GM18870 (cell line): ENCODE measurements at regions not wholly inside any gene's neighbourhood (a gene's known extent, or its start where the extent isn't known, plus 50 kb on each side); places are given as distances from the start of the nearest gene placed in this dataset.

Source experiments
- ATAC-seq: cut with Tn5 transposase; IDR thresholded peaks from one replicate; pipeline ENCODE4 v1.9.1; 2021; ENCODE audit warnings: moderate library complexity; ENCODE audit not compliant: unreplicated experiment

GRCh38 chr1:55618199-55618598, 403.0 kb upstream of the USP24 start:
- no peak for ATAC-seq

- no peak for ATAC-seq
These were observed 402.3 kb upstream of the USP24 start for GRCh38 chr1:55617288-55617982.

- ATAC-seq = no peak
These were observed 397.8 kb upstream of the USP24 start for GRCh38 chr1:55612988-55613387.

GRCh38 chr1:55611123-55611522, 396.0 kb upstream of the USP24 start:
- no peak for ATAC-seq

GRCh38 chr1:55610203-55610602, 395.0 kb upstream of the USP24 start:
- ATAC-seq = no peak

GRCh38 chr1:55609630-55610029, 394.5 kb upstream of the USP24 start:
- ATAC-seq = no peak

- no peak for ATAC-seq
These were observed 390.0 kb upstream of the USP24 start for GRCh38 chr1:55605155-55605554.

GRCh38 chr1:55604749-55605148, 389.6 kb upstream of the USP24 start:
- ATAC-seq = no peak

GRCh38 chr1:55604179-55604578, 389.0 kb upstream of the USP24 start:
- no peak for ATAC-seq

- no peak for ATAC-seq
These were observed 385.1 kb upstream of the USP24 start for GRCh38 chr1:55600242-55600641.

GRCh38 chr1:55597910-55598309, 382.7 kb upstream of the USP24 start:
- no peak for ATAC-seq

- no peak for ATAC-seq
These were observed 379.5 kb upstream of the USP24 start for GRCh38 chr1:55594701-55595100.

GRCh38 chr1:55593298-55593697, 378.1 kb upstream of the USP24 start:
- ATAC-seq = no peak

GRCh38 chr1:55592122-55592521, 377.0 kb upstream of the USP24 start:
- ATAC-seq = no peak

GRCh38 chr1:55589671-55590297, 374.6 kb upstream of the USP24 start:
- no peak for ATAC-seq

- no peak for ATAC-seq
These were observed 373.1 kb upstream of the USP24 start for GRCh38 chr1:55588309-55588708.

- ATAC-seq = no peak
These were observed 371.6 kb upstream of the USP24 start for GRCh38 chr1:55586771-55587170.

- no peak for ATAC-seq
These were observed 370.2 kb upstream of the USP24 start for GRCh38 chr1:55585402-55585792.

GRCh38 chr1:55584526-55585401, 369.6 kb upstream of the USP24 start:
- no peak for ATAC-seq

- no peak for ATAC-seq
These were observed 366.9 kb upstream of the USP24 start for GRCh38 chr1:55582084-55582483.

- no peak for ATAC-seq
These were observed 365.7 kb upstream of the USP24 start for GRCh38 chr1:55580845-55581332.
